Left forelimb (tissue), 1 donor: ENCODE measurements at regions not wholly inside any gene's neighbourhood (a gene's known extent, or its start where the extent isn't known, plus 50 kb on each side); places are given as distances from the start of the nearest gene placed in this dataset.
"Not testable (repeated sequence)": the region's sequence is repeated elsewhere in the genome, so short reads cannot be mapped to it uniquely, and the experiment has no call there.

ENCODE experiments used
- DNase-seq: peaks from one replicate; pipeline ENCODE4 v3.0.0-alpha.2; 2018; ENCODE audit warnings: low spot score

DNA sequence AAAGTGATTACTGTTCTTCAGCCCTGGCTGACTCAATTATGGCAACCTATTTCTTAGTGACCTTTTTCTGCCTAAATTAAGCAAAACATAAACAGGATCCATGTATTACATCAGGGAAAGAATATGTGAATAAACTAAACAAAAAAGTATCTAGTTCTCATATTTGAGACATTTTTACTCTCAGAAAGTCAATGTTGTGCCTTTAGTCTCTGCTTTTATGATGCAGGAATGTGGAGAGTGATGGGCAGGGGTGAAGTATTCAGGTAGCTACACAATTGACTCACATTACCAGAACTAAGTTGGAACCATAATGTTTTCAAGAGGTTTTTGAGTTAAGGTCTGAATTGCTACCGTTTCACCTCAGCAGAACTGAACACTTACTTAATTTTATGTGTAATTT lies 462.7 kb upstream of the CXADR start:
- DNase-seq, result no peak

DNA sequence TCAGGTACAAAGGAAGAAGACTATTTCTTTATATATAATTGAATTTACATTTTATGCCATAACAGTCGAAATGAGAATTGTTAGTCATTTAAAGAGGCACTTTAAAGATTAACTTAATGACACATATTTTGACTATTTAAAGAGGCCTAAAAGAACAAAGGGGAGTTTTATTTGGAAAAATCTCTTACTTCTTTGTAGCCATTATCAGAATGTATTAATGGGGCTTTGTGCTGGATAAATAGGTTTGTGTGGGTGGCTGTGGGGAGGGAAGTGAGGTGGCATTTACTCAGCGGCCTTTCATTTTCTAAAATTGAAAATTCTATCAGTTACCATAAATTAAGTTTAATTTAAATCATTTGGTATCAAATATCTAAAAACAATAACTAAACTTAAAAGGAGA lies 462.2 kb upstream of the CXADR start:
- no peak for DNase-seq

DNA sequence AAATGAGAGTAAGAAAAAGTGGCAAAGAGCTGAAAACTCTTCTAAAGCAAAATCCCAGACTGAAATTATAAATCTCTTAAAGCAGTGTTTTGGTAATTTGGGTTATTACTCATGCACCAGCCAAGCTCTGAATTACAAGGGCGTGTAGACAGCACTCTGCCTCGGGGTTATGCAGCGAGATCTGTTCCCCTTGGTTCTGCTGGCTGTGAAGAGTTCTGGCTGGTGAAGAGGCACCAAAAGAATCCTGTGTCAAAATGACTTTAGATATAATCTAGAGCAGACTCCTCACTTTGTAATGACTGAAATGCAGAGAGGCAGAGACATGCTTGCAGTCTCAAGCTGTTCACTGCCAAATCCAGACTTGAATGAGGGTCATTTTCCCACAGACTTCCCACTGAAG lies 461.8 kb upstream of the CXADR start:
- DNase-seq, result no peak

- DNase-seq, result no peak
These were observed 459.5 kb upstream of the CXADR start for GRCh38 chr21:17053321-17053720.

GRCh38 chr21:17059936-17060335 lies 452.9 kb upstream of the CXADR start:
- DNase-seq, result no peak

DNA sequence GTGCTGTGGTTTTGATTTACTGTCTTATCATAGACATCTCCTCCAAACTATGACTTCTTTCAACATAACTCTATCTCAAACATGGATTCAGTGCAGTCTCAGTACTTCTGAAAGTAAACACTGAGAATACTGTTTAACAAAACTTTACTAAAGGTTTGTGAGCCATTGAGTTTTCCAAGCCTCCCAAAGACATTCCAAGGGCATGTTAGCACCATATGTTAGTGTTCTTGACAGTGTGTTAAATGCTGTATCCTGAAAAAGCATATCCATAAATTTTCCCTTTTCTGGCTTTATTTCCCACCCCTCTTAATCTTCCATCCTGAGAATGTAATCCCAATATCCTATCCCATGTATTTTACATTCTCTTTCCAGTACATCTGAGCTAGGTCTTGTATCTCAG lies 446.8 kb upstream of the CXADR start:
- no peak for DNase-seq

DNA sequence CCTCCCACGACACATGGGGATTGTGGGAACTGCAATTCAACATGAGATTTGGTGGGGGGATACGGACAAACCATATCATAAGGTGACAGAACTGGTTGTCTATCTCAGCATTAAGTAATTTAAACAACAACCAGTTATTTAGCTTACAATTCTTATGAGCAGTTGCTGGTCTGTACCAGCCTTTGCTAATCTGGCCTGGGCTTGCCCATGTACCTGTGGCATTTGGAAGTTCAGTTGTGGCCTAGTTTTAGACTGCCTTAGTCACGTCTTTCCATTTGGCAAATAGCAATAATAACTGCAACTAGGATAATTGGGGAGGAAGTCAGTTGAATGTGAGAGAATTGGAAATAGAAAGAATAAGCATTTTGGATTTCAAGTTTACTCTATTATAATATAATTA lies 441.8 kb upstream of the CXADR start:
- DNase-seq, result no peak

- no peak for DNase-seq
These were observed 431.6 kb upstream of the CXADR start for GRCh38 chr21:17081193-17081592.

- no peak for DNase-seq
These were observed 429.9 kb upstream of the CXADR start for GRCh38 chr21:17082843-17083483.

GRCh38 chr21:17085707-17086106 lies 427.1 kb upstream of the CXADR start:
- no peak for DNase-seq

GRCh38 chr21:17088500-17088899 lies 424.3 kb upstream of the CXADR start:
- DNase-seq, result no peak

- DNase-seq, result no peak
These were observed 423.8 kb upstream of the CXADR start for GRCh38 chr21:17089091-17089491.

- no peak for DNase-seq
These were observed 411.1 kb upstream of the CXADR start for GRCh38 chr21:17101696-17102095.

GRCh38 chr21:17105932-17106331 lies 406.9 kb upstream of the CXADR start:
- DNase-seq, result no peak

GRCh38 chr21:17114045-17114444 lies 398.8 kb upstream of the CXADR start:
- no peak for DNase-seq

DNA sequence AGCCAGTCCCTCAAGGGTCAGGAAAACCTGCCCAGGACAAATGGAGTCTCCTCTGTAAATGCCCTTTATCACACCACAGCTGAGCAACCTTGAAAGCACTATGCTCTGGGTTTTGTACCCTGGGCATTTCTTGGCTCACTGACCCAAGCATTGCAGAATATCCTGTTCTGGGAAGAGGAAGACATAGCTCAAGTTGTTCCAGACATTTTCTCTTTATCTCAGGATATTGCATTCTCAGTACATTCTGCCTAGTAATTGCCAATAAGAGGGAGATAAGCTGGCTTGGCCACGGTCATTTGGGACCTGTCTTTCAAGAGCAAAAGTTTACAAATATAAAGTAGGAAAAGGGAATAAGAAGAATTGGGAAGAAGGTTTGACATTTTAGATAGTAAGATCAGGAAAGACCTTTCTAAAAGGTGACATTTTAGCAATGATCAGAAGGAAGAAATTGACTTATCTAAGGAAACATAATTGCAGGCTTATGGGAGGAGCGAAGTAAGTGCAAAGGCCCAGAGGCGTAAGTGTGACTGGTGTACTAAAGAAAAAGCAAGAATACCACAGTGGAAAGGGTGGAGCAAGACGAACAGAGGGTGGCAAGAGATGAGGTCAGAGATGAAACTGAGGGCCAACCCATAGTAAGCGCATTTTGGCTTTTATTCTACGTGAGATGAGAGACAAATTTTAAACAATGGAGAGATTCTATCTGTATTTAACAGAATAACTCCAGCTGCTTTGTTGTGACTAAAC lies 394.0 kb upstream of the CXADR start:
- no peak for DNase-seq

DNA sequence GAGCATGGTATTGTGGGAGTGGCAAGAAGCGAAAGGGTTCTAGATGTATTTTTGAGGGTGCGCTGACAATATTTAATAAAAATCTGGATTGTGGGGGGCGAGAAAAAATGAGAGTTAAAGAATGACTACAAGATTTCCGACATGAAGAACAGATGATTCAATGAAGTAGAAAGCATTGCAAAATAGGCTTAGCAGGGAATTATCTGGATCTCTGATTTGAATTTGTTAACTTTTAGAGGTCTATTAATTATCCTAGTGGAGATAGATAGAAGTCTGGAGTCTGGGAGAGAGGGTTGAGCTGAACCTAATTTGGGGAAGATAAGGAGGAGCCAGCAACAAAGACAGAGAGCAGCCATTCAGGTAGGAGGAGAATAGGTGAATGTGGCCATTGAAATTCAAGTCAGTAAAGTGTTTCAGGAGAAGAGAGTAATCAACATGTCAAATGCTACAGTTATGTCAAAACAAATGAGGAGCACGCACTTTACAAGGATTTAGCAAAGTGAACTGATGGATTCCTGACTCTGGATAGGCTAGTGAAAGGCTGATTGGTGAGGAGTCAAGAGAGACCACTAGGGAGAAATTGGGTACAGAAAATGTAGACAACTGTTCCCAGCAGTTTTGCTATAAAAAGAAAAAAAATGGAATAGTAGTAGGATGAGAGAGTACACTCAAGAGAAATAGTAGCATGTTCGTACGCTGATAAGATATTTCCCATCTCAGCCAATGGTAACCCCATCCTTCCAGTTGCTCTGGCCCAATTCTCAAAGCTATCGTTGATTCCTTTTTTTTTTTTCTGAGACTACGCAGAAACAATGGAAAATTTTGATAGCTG lies 393.2 kb upstream of the CXADR start:
- DNase-seq, result no peak

GRCh38 chr21:17127395-17127794 lies 385.4 kb upstream of the CXADR start:
- DNase-seq, result not testable (repeated sequence)

GRCh38 chr21:17128132-17128531 lies 384.7 kb upstream of the CXADR start:
- DNase-seq, result no peak

GRCh38 chr21:17139159-17139558 lies 373.7 kb upstream of the CXADR start:
- DNase-seq, result not testable (repeated sequence)

- no peak for DNase-seq
These were observed 373.1 kb upstream of the CXADR start for GRCh38 chr21:17139696-17140095.

- DNase-seq, result no peak
These were observed 366.4 kb upstream of the CXADR start for GRCh38 chr21:17146426-17146825.

DNA sequence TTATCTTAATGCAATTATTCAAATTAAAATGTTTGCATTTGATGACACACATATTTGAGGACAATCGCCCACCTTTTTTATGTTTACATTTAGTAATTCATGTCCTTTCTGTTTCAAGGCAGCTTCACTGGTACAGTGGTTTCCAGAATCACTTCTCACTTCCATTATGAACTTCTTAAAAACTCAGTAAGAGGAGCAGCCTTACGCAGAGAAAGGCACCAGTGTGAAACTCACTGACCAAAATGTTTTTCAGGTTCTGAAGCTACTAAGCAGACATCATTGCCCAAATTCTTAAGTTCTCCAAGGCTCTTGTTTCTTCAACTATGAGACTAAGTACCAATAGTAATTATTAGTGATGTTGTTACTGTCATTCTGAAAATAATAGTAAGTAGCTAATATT lies 353.1 kb upstream of the CXADR start:
- DNase-seq, result no peak
